Activated CD8-positive, alpha-beta memory T cell treated with anti-CD3 and anti-CD28 coated beads for 24 hours (primary cell): ENCODE measurements at regions not wholly inside any gene's neighbourhood (a gene's known extent, or its start where the extent isn't known, plus 50 kb on each side); places are given as distances from the start of the nearest gene placed in this dataset.

Experiments used
- DNase-seq: peaks from one replicate; pipeline ENCODE4 v3.0.0-alpha.2; 2020

DNA sequence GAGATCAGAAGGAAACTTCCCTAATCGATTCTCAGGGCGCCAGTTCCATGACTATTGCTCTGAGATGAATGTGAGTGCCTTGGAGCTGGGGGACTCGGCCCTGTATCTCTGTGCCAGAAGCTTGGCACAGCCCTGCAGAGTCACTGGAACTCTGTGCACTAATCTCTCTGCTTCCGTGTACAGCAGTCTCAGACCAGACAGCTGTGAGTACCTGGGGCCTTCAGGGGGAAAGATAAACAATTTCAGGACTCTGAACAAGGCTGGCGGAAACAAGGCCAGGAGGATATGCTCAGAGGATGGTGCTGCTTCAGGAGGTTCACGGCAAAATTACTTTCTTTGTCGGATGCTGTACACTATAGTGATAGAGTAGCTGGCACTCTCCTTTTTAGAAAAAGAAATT is 131.7 kb upstream of the PRSS58 start:
- DNase-seq, result no peak

DNA sequence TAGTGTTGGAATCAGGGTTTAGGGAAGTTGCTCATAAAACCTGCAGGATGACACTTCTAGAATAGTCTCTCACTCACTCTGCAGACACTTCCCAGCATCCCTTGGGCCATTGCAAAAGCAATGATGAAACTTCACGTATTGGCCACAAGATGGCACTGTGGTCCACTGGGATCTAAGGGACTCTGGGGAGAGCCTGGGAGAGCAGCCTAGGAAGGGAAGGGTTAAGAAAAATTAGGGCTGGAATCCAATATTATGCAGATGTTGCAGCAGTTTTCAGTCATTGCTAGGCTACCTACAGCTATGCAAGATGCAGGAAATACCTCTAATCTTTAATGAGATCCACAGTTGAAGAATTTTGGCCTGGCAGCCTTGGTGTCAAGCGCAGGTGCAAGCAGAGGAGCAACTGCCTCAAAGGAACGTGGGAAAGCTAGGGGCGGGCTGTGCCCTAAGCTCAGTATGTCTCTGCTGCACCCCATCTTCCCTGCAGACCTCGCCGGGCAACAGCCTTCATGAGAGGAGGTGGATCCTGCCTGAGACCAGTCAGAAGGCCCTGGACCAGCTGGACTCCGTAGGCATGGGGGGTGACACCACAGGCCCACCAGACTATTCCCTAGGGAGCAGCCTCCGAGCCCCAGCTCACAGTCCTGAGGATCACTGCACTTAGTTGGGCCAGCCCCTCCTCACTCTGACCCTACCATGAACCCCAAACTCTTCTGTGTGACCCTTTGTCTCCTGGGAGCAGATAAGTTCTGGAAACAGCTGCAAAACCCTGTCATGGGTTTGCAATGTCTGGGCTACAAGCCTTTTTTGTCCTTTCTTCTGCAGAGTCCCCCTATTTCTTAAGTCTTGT is 127.9 kb upstream of the PRSS58 start:
- DNase-seq, result no peak

DNA sequence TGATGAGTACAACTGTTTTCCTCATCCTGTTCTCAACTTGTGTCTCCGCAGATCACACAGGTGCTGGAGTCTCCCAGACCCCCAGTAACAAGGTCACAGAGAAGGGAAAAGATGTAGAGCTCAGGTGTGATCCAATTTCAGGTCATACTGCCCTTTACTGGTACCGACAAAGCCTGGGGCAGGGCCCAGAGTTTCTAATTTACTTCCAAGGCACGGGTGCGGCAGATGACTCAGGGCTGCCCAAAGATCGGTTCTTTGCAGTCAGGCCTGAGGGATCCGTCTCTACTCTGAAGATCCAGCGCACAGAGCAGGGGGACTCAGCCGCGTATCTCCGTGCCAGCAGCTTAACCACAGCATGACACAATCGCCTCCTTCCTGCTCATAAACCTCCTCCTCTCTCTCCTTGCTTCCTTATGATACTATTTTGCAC is 126.7 kb upstream of the PRSS58 start:
- peak; percentile 70 for DNase-seq

DNA sequence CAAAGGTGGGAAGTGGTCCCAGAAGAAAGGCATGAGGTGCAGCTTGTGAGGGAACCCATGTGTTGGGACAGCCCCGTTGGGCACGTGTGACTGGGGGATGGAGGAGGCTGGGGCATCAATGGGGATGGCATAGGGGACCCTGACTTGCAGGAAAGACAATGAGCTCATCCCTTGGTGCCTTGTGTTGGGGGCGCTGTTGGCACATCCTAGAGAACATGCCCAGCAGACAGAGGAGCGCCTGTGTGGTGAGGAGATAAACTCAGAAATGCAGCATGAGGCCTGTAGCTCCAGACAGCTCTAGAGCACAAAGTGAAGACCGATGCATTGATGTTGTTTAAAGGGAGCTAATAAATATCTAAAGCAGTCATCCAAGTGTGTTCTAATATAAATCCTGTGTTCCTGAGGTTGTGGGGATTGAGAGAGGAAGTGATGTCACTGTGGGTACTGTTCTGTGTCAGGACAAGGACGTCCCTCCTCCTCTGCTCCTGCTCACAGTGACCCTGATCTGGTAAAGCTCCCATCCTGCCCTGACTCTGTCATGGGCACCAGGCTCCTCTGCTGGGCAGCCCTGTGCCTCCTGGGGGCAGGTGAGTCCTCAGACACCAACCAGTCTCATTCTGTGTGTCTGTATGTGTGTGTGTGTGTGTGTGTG is 126.1 kb upstream of the PRSS58 start:
- no peak for DNase-seq

DNA sequence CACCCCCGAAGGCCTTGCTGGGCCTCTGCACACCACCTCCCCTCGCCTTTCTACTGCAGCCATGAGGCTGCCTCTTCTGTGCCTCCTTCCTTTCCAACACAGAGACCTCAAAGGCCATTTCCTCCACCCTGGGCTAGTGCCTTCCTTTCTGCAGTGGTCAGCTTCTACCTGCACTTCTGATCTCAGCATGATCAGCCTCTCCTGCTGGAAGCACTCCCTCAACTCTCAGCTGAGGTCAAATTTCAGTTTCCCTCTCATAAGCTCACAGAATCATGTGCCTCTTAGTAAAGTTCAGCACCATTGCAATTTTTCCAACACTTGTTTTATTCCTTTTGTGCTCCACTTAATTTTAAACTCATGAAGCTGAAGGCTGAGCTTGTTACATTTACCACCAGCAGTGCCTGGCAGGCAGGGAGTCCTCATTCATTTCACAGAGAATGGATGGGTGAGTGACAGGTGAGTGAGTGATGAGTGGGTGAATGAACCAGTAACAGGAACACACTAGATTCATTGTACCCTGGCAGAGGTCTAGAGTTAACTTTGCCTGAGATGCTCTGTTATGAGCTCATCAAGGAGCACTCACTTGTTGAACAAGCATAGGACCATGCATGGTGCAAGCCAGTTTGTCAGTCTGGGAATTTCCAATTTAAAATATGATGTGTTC is 124.0 kb upstream of the PRSS58 start:
- DNase-seq, result no peak

DNA sequence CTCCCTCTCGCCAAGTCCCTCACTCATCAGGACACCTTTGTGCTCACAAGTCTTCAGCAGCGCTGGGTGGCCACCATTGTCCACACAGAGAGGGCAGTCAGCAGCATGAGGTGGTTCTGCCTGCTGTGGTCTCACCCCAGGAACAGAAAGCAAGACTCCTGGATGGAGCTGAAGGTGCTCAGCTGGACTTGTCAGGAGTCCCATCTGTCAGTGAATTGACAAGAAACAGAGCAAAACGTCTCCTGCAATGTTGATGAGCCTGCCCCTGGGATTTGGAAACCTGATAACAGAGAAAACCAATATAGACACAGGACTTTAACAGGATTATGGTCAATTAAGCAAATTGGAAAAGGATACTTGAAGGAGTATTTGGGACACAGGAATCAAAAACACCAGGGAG is 122.2 kb upstream of the PRSS58 start:
- no peak for DNase-seq

DNA sequence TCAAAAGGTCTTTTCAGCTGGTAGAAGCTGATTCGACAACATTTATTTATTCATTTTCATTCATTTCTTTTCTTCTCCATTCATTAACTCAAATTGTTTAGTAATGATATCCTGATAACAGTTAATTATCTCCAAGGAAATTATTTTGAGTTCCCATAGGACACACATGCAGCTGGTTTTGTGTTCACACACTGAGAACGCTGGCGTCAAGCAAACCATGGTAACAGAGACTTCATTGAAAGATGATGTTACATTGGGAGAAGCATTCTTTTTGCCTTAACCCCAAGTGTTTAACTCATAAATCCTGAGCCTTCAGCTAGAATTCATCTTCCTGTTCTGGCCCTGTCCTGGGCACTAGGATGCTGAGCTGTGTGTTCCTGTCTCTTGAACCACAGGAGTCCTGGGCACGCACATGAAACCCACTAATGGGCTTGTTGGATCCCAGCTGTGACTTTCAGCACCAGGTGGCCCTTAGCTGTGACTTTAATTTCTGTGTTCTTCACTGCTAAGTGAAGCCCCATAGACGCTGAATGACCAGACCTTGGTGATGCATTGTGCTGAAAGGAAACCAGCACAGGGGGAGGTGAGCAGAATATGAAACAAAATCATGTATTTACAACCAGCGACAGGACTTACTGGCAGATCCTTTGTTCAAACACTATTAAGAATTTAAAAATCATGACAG is 121.5 kb upstream of the PRSS58 start:
- no peak for DNase-seq

DNA sequence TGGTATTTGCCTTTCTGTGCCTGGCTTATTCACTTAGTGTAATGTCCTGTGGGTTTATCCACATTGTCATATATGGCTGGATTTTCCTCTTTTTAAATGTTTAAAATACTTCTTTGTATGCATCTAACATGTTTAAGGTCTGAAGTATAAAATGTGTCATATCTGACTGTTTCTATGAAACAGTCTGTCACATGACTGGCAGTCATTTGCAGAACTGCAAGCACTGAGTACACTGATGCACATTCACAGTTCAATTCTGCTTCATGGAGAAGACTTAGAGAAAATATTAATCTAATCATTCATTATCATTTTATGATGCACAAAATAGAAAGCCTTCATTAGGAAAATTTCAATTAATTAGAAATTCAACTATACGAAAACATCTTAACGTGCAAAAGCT is 119.7 kb upstream of the PRSS58 start:
- DNase-seq, result no peak

DNA sequence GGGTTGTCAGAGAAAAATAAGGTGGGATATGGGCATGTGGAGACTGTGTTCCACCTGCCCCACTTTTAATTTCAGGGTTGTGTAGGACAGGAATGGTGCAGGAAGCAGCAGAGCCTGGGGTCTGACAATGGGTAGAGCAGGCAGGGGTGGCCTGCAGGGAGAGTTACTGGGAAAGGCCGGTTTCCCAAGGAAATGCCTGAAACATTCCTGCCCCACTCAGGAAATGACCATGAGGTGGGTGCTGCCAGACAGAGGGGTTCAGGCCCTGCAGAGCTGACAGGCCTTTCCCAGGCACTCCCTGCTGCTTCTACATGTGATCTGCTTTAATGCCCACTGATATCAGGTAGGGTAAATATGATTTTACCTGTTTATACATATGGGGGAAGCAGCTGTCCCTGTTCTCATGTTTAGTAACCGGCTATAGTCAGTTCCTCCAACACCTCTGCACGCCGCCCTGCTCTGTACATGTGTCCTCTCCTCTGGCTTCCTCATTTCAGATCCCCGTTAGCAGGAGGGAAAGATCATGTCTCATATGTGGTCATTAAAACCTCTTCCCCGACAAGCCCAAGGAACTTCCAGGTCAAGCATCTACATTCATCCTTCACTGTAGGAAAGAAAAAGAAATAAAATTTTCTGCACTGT is 118.6 kb upstream of the PRSS58 start:
- no peak for DNase-seq

DNA sequence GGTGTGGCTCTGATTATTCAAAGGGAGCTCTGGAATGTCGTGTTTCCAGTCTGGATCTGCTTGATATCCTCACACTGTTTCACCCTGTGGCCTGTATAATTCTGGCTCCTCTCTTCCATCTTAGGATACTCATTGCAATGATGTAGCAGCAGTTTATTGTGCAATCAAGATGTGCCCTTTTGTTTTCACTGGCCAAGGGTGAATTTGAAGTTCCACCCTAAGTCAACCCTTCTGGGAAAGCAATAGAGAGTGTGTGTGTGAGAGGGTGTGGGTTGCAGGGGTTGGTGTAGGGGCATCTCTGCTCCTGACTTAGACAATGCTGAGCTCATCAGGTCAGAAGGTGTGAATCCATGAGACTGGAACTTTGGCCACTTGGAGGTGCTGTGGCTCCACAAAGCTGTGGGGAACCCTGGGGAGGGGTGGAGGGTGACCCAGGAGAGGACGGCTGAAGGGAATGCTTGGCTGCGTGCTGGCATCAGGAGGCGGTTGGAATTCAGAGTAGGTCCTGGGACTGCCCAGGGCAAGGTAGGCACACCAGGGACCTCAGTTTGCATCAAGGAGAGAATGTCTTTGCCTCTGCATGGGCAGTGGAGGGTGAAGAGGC is 118.0 kb upstream of the PRSS58 start:
- DNase-seq, result no peak

DNA sequence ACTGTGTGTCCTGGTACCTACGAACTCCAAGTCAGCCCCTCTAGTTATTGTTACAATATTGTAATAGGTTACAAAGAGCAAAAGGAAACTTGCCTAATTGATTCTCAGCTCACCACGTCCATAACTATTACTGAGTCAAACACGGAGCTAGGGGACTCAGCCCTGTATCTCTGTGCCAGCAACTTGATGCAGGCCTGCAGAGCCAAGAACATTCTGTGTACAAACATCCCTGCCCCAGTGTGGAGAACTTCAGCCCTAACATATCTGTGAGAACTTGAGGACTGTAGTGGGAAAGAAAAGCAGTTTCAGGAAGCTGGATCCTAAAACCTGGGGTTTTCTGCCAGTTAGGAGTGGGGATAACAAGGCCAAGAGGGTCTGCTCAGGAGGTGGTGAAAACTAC is 114.9 kb upstream of the PRSS58 start:
- DNase-seq, result no peak

DNA sequence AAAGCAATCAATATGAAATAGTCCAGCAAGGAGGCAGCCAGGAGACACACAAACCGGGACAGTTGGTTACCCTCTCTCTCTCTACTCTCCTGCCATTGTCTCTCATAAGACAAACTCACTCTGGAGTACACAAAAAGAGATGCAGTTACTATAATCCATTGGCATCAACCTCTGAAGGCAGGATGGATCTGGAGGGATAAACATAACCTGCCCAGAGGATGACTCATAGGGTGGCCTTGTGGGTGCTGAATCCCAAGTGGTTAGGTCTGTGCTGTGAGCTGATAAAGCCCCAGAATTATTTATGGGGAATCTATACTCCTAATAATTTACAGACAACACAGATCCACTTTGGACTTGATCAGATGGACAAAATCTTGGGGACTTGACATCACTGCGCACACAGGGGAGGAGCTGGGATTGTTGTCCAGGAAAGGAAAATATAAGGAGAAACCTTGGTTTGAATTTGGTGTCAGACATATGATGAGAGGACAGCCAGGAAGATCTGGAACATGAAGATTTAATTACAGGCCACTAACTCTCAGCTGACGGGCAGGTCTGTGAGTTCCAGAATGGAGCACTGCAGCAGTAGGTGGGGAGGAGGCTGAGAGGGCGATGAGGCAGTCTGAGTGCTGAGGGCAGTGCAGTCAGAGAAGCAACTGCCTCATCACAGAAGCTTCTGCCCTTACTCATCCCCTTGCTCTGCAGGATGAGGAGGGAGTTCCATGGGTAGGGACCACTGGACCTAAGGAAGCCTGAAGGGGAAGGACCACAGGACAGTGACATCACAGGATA is 113.9 kb upstream of the PRSS58 start:
- no peak for DNase-seq

DNA sequence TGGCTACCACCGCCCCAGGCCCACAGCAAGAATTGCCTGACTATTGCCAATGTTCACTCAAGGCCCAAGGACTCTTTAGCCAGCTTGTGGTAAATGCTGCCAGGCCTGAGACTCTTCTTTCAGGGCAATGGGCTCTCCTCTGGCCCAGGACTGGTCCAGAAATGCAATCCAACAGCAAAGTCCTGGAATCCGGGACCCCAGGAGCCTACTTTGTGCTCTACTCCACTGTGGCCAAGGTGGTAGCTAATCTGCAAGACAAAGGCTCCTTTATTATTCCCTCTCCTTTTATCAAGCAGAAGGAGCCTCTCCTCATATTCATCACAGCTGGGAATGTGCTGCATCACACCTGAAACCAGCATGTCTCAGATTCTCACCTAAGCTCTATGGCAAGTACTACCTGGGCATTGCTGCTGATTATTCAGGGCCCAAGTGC is 107.6 kb upstream of the PRSS58 start:
- DNase-seq, result no peak

DNA sequence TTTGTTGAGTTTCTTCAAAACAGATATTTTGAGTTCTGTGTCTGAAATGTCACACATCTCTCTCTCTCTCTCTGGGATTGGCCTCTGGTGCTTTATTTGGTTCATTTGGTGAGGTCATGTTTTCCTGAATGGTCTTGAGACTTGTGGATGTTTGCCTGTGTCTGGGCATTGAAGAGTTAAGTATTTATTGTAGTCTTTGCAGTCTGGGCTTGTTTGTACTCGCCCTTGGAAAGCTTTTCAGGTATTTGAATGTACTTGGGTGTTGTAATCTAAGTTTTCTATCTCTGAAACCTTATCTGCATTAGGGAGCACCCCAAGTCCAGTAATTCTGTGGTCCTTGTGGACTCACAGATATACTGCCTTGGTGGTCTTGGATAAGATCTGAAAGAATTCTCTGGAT is 106.7 kb upstream of the PRSS58 start:
- no peak for DNase-seq

DNA sequence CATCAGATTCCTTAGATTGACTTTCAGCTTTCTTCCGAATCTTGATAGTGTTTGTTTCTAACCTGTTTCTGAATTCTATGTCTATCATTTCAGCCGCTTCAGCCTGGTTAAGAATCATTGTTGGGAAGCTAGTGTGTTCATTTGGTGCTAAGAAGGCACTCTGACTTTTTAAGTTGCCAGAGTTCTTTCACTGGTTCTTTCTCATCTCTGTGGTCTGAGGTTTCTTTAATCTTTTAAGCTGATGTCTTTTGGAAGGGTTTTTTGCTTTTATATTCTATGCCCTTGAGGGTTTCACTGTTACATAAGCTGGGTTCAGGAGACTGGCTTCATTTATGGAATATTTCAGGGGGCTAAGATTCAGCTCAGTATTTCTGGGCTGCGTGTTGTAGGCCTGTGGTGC is 104.5 kb upstream of the PRSS58 start:
- DNase-seq, result no peak

DNA sequence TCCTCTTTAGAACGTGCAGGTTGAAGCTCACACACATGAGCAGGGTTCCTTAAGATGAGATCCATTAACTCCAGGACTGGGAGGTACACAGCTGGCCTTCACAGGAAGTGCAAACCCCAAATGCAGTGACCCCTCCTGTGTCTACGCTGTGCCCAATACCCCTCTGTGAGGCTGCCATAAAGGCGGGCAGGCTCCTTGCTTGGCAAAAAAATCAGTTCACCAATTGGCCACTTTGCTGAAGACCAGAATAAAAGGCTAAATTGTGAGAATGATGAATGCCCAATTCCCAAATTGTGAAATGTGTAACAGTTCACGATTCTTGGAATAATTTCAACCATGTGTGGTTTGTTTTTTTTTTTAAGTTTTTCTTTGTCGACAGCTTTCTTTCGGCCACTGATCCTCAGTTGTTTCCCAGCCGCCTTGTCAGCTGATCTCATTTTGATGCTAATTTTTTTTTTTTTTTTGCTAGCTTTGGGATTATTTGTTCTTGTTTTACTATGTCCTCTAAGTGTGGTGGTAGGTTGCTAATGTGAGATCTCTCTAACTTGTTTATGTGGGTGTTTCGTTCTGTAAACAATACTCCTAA is 101.9 kb upstream of the PRSS58 start:
- no peak for DNase-seq

DNA sequence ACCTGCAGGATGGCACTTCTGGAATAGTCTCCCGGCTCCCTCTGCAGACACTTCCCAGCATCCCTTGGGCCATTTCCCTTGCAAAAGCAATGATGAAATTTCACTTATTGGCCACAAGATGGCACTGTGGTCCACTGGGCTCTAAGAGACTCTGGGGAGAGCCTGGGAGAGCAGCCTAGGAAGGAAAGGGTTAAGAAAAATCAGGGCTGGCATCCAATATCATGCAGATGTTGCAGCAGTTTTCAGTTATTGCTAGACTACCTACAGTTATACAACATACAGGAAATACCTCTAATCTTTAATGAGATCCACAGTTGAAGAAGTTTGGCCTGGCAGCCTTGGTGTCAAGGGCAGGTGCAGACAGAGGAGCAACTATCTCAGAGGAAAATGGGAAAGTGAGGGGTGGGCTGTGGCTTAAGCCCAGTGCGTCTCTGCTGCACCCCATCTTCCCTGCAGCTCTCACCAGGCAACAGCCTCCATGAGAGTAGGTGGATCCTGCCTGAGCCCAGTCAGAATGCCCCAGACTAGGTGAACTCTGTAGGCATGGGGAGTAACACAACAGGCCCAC is 100.2 kb upstream of the PRSS58 start:
- no peak for DNase-seq

DNA sequence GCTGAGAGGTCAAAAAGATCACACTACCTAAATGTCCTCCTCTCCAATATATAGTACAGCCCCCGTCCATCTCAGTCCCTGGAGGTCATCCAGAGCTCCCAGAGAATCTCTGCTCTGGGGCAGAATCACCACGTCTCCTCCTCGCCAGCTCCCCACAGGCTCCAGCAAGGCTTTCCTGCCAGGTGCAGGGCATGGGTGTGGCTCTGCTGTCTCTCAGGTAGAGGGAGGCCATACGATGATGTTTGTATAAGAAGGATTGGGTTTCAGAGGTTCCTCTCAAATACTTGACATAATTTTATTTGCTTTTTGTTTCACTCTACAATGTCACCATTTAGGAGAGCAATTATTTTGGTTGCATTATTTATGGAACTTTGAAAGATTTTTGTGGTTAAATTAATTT is 98.3 kb upstream of the PRSS58 start:
- DNase-seq, result no peak

DNA sequence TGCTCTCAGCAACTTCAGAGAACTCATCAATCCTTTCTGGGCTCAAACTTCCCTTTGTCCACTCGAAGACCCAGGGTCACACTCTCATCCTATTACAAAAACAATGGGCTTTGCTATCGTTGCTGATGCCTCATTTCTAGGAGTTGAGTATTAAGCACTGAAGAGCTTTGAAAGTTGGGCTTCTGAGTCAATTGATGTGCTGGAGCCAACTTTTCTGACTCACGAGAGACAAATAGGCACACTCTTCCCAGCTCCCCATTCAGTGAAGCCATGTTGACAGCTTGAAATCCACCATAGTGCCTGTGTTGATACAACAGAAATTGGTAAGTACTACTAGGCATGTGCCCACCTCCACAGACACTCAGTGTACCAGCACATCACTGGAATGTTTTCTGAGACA is 97.5 kb upstream of the PRSS58 start:
- DNase-seq, result no peak

DNA sequence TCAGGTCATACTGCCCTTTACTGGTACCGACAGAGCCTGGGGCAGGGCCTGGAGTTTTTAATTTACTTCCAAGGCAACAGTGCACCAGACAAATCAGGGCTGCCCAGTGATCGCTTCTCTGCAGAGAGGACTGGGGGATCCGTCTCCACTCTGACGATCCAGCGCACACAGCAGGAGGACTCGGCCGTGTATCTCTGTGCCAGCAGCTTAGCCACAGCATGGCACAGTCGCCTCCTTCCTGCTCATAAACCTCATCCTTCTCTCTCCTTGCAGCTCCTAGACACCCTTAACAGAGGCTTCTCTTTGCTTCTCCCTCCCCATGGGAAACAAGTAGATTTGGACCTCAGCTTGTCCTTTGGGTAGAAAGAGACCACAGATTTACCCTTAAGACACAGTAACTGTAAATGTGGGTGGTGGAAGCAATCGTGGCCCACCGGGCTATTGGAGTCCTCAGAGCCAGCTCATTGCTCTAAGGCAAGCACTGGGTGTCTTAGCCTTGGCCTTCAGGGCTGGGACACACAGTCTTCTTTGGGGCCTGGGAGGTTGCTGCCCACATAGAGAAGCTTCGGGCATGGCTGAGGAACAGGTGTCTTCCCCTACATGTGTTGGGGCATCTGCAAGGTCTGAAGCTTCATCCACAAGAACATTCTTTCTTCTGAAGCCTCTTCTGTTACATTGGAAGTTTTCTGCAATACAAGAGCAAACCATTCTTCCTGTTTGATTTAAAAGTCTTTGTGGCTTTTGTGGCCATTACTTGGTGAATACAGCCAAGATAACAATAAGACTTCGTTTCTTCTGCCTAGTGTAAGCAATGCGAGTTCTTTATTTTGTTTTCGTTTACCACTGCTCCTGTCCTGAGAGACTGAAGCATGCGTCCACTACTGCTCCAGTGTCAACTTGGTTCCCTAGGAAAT is 95.5 kb upstream of the PRSS58 start:
- no peak for DNase-seq
